OCI-M1 (cell line): ENCODE measurements at regions not wholly inside any gene's neighbourhood (a gene's known extent, or its start where the extent isn't known, plus 50 kb on each side); places are given as distances from the start of the nearest gene placed in this dataset.
"Not testable (repeated sequence)": the region's sequence is repeated elsewhere in the genome, so short reads cannot be mapped to it uniquely, and the experiment has no call there.

ENCODE experiments used
- DNase-seq: peaks from one replicate; lab custom pipeline; 2025; lab: John Stamatoyannopoulos, UW

DNA sequence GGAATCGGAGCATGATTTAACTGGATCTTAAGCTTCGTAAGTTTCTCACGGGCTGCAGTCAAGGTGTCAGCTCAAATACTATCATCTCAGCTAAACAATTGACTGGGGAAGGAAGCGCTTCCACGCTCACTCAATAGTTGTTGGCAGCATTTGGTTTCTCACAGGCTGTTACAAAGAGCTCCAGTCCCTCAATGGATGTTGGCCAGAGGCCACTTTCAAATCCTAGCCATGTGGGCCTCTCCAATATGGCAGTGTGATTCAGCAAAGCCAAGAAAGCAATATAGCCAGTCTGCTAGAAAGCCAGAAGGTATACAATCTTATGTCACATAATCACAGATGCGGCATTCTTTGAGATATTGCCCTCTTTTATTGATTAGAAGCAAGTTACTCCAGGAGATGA is 98.3 kb upstream of the PHACTR1 start:
- DNase-seq, result no peak

DNA sequence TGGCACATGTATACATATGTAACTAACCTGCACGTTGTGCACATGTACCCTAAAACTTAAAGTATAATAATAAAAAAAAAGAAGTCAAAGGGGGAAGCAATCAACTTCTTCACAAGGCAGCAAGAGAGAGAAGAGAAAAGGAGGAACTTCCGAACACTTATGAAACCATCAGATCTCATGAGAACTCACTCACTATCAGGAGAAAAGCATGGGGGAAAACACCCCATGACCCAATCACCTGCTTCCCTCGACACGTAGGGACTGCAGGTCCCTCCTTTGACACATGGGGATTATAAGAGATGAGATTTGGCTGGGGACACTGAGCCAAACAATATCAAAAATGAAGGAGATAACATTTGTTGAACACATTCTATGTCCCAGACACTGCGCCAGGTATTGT is 94.8 kb upstream of the PHACTR1 start:
- no peak for DNase-seq

DNA sequence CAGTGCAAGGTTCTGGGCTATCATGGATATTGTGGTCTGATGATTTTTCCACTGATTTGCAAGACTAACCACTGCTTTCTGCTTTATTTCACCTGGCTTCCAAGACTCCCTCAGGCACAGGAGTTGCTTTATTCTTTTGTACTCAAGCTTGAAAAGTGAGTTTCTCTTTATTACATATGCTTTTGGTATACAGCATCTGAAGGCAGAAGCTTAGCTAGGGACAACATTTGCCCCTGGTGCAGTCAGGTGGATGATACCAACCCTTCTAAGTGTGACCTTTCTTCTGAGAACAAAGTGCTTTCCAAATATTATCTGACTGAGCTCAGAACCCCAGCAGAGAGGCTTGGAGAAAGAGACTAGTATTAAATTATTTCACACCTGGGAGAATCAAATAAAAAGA is 94.0 kb upstream of the PHACTR1 start:
- DNase-seq, result no peak

GRCh38 chr6:12624142-12624837 is 92.3 kb upstream of the PHACTR1 start:
- no peak for DNase-seq

DNA sequence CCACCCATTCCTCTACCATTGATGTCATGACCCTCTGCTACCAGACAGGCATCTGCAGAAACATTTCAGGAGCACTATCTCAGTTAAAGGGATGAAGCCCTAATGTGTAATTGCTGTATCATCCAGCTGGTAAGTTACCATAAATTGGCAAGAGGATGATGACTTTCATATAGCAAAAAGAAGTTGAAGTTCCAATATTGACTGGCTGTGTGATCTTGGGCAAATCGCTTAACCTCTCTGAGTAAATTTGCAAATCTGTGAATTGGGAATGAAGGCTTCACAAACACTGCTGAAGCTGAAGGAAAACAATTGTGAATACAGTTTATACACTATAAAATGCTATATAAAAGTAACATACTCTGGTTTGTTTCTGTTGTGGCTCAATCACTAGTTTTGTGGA is 89.5 kb upstream of the PHACTR1 start:
- DNase-seq, result no peak

DNA sequence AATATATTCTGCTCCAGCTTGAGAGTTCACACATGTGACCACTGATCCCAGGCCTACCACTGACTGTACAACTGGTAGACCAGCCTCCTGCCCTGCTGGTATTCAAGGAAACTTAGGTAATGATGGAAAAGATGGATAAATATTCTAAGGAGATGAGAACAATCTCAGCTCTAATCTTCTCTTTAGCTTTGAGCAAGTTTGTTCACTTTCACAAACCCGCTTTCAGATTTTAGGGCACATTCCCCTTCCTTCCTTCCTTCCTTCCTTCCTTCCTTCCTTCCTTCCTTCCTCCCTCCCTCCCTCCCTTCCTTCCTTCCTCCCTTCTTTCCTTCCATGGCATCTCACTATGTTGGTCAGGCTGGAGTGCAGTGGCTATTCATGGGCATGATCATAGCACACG is 88.2 kb upstream of the PHACTR1 start:
- DNase-seq, result no peak

DNA sequence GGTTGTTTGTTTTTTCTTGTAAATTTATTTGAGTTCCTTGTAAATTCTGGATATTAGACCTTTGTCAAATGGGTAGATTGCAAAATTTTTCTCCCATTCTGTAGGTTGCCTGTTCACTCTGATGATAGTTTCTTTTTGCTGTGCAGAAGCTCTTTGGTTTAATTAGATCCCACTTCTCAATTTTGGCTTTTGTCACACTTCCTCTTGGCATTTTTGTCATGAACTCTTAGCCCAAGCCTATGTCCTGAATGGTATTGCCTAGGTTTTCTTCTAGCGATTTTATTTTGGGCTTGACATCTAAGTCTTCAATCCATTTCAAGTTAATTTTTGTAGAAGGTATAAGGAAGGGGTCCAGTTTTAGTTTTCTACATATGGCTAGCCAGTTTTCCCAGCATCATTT is 82.8 kb upstream of the PHACTR1 start:
- DNase-seq, result not testable (repeated sequence)

GRCh38 chr6:12635375-12635774 is 81.2 kb upstream of the PHACTR1 start:
- no peak for DNase-seq

GRCh38 chr6:12635813-12636212 is 80.8 kb upstream of the PHACTR1 start:
- DNase-seq, result no peak

DNA sequence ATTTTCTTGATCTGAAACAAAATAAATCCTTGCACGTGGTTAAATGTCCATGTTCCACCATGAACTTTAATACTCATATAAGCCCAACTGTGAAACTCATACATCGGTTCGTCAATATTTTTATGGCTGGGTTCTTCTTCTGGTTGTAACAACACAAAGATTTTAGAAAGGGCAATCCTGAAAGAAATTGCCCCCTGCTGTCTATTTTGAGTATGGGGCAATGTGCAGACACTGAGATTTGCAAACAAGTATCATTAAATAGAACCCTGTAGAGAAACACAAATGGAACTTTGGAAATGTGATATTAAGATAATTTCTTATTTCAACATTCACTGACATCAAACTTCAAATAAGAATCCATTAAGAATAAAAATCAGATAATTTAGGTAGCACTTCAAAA is 80.2 kb upstream of the PHACTR1 start:
- no peak for DNase-seq

GRCh38 chr6:12637960-12638641 is 78.5 kb upstream of the PHACTR1 start:
- DNase-seq, result peak; percentile 74

GRCh38 chr6:12640438-12640837 is 76.1 kb upstream of the PHACTR1 start:
- DNase-seq, result no peak

GRCh38 chr6:12641785-12642184 is 74.8 kb upstream of the PHACTR1 start:
- DNase-seq, result not testable (repeated sequence)

GRCh38 chr6:12645941-12646340 is 70.6 kb upstream of the PHACTR1 start:
- DNase-seq, result no peak

GRCh38 chr6:12648171-12648570 is 68.4 kb upstream of the PHACTR1 start:
- DNase-seq, result no peak

DNA sequence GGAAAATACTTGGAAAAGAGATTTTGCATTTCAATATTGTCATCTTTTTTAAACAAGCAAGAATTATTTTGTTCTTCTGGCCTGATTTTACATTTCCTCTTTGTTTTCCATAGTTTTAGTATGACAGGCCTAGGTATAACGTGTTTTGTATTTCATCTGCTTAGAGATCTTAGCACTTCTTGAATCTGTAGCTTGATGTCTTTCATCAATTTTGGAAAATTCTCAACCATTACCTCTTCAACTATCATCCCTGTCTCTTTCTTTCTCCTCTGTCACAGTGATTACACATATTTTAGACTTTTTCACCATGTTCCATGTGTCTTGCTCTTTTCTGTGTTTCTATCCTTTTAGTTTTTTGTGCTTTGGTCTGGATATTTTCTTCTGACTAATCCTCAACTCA is 67.2 kb upstream of the PHACTR1 start:
- no peak for DNase-seq

GRCh38 chr6:12653486-12653885 is 63.1 kb upstream of the PHACTR1 start:
- no peak for DNase-seq

DNA sequence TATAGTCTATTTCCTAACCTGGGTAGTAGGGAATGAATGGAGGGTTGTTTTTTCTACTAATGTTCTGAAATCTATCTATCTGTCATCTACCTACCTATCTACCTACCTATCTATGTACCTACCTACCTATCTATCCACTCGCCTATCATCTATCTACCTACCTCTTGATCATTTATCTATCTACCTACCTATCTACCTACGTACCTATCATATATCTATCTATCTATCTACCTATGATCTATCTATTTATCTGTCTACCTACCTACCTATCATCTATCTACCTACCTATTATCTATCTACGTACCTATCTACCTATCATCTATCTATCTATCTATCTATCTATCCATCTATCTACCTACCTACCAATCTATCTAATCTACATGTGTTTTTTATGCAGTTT is 62.5 kb upstream of the PHACTR1 start:
- DNase-seq, result no peak

- DNase-seq, result no peak
Measured at GRCh38 chr6:12654514-12654913, 62.1 kb upstream of the PHACTR1 start.

DNA sequence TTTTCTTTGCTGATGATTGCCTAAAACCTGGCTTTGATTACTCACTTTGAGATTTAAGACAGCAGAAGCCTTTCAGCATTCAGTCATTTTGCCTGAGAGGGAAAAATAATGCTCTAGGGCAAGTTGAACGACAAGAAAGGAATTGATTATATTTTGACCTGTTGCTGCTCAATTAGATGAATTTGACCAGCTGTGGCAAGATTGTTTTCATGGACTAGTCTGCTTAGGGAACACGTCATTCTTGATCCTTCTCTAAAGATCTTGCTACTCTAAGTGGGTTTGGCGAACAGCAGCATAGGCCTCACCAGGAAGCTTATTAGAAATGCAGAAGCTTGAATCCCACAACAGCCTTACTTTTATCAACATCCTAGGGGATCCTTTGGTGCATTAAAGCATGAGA is 59.7 kb upstream of the PHACTR1 start:
- DNase-seq, result no peak

DNA sequence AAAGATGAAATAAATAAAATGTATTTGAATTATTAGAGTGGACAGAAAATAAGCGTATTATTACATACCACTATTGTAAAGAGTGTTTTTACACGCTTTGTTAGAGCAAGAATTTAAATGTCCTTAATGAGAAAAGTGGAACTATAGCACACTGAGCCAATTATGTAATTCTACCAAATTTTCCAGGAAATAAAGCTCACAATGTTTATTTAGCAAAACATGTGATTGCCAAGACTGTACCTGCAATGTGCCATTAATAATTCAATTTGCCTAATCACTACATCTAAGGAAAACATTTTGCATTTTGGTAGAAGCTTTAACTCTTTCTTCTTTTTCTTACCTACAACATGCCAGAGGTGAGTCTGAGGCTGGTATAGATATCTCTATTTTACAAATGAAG is 58.7 kb upstream of the PHACTR1 start:
- no peak for DNase-seq

DNA sequence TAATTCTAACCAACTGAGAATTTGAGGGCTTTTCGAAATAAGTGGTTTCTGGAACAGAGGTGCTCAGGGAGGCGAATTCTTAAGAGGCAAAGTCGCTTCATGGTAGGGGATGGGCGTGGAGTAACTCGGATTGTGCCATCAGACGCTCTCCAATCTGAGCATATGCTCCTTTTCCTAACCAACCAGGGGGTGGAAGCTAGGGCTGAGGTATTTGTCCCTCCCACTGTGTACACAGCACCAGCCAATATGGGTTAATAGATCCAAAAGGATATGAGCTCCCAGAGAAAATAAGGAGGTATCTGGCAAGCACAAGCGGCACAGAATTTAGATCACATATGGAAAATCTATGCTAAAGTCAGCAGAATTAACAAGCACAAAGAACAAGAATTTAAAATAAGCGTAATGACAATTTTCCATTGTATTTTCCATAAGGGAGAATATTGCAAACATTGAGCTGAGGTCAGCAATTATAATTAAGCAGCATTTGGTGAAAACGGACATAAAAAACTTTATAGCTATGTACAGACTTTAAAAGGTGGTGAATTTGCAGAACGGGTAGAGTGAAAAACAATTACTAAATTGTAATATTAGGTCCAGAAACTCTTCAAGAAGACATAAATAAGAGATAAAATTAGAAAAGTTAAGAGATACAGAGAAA is 55.0 kb upstream of the PHACTR1 start:
- DNase-seq, result no peak
